ENCODE measurements at regions not wholly inside any gene's neighbourhood (a gene's known extent, or its start where the extent isn't known, plus 50 kb on each side); places are given as distances from the start of the nearest gene placed in this dataset.
"Not testable (repeated sequence)": the region's sequence is repeated elsewhere in the genome, so short reads cannot be mapped to it uniquely, and the experiment has no call there.

- no peaks in the 10 kb centered on the region for H3K36me3 ChIP-seq (ENCODE audit: control insufficient read depth in 3 of 3, insufficient read depth in 2 of 3, low read depth in 1 of 3, low read length in 3 of 3)
- H3K27ac ChIP-seq (ENCODE audit: low read depth in 1 of 3, low read length in 2 of 3) = no peak overlapping the region
- no peak overlapping the region for H3K4me3 ChIP-seq (ENCODE audit: low read depth in 1 of 3, low read length in 3 of 3)
- FAIRE-seq (no peak), DNase-seq (no peak)
- no peaks in the 10 kb centered on the region for H3K27me3 ChIP-seq (ENCODE audit: control insufficient read depth in 3 of 3, insufficient read depth in 3 of 3, low read length in 3 of 3)
- H3K4me1 ChIP-seq (ENCODE audit: control insufficient read depth in 3 of 3, insufficient read depth in 2 of 3, low read depth in 1 of 3, low read length in 2 of 3) = no peaks in the 10 kb centered on the region
- H3K9me3 ChIP-seq (ENCODE audit: control insufficient read depth in 2 of 2, insufficient read depth in 1 of 2, low read depth in 1 of 2, low read length in 1 of 2) = no peaks in the 10 kb centered on the region
Observed at GRCh38 chrX:112961981-112962380, 121.3 kb upstream of the AMOT start.

- Histone ChIP-seq H3K27ac (ENCODE audit: low read depth in 1 of 3, low read length in 2 of 3) (no peak overlapping the region), H3K9me3 (ENCODE audit: control insufficient read depth in 2 of 2, insufficient read depth in 1 of 2, low read depth in 1 of 2, low read length in 1 of 2) (no peaks in the 10 kb centered on the region), H3K4me1 (ENCODE audit: control insufficient read depth in 3 of 3, insufficient read depth in 2 of 3, low read depth in 1 of 3, low read length in 2 of 3) (no peaks in the 10 kb centered on the region), H3K36me3 (ENCODE audit: control insufficient read depth in 3 of 3, insufficient read depth in 2 of 3, low read depth in 1 of 3, low read length in 3 of 3) (no peaks in the 10 kb centered on the region), H3K27me3 (ENCODE audit: control insufficient read depth in 3 of 3, insufficient read depth in 3 of 3, low read length in 3 of 3) (no peaks in the 10 kb centered on the region), H3K4me3 (ENCODE audit: low read depth in 1 of 3, low read length in 3 of 3) (no peak overlapping the region)
- DNase-seq (no peak), FAIRE-seq (no peak)
- WGBS, 3 donors = 42 to 66% (median 62%) methylated on average over 2 of the region's 2 CpGs
Observed at GRCh38 chrX:112947981-112948615, 107.5 kb upstream of the AMOT start.

- Histone ChIP-seq H3K4me1 (ENCODE audit: control insufficient read depth in 3 of 3, insufficient read depth in 2 of 3, low read depth in 1 of 3, low read length in 2 of 3) (no peaks in the 10 kb centered on the region), H3K27me3 (ENCODE audit: control insufficient read depth in 3 of 3, insufficient read depth in 3 of 3, low read length in 3 of 3) (no peaks in the 10 kb centered on the region), H3K4me3 (ENCODE audit: low read depth in 1 of 3, low read length in 3 of 3) (no peak overlapping the region), H3K27ac (ENCODE audit: low read depth in 1 of 3, low read length in 2 of 3) (no peak overlapping the region), H3K9me3 (ENCODE audit: control insufficient read depth in 2 of 2, insufficient read depth in 1 of 2, low read depth in 1 of 2, low read length in 1 of 2) (no peaks in the 10 kb centered on the region), H3K36me3 (ENCODE audit: control insufficient read depth in 3 of 3, insufficient read depth in 2 of 3, low read depth in 1 of 3, low read length in 3 of 3) (no peaks in the 10 kb centered on the region)
- DNase-seq = no peak
- no peak for FAIRE-seq
- WGBS, 3 donors = 58 to 82% (median 81%) methylated on average over 1 of the region's 1 CpG
Observed at GRCh38 chrX:112946227-112946626, 105.6 kb upstream of the AMOT start.

GRCh38 chrX:112945826-112946225 is 105.2 kb upstream of the AMOT start:
- no peaks in the 10 kb centered on the region for H3K4me1 ChIP-seq (ENCODE audit: control insufficient read depth in 3 of 3, insufficient read depth in 2 of 3, low read depth in 1 of 3, low read length in 2 of 3)
- 71 to 87% (median 81%) methylated on average over 6 of the region's 6 CpGs for WGBS, 3 donors
- H3K4me3 ChIP-seq (ENCODE audit: low read depth in 1 of 3, low read length in 3 of 3) = no peak overlapping the region
- FAIRE-seq = no peak
- no peaks in the 10 kb centered on the region for H3K27me3 ChIP-seq (ENCODE audit: control insufficient read depth in 3 of 3, insufficient read depth in 3 of 3, low read length in 3 of 3)
- H3K36me3 ChIP-seq (ENCODE audit: control insufficient read depth in 3 of 3, insufficient read depth in 2 of 3, low read depth in 1 of 3, low read length in 3 of 3) = no peaks in the 10 kb centered on the region
- H3K27ac ChIP-seq (ENCODE audit: low read depth in 1 of 3, low read length in 2 of 3) = no peak overlapping the region
- no peaks in the 10 kb centered on the region for H3K9me3 ChIP-seq (ENCODE audit: control insufficient read depth in 2 of 2, insufficient read depth in 1 of 2, low read depth in 1 of 2, low read length in 1 of 2)
- DNase-seq = no peak

DNA sequence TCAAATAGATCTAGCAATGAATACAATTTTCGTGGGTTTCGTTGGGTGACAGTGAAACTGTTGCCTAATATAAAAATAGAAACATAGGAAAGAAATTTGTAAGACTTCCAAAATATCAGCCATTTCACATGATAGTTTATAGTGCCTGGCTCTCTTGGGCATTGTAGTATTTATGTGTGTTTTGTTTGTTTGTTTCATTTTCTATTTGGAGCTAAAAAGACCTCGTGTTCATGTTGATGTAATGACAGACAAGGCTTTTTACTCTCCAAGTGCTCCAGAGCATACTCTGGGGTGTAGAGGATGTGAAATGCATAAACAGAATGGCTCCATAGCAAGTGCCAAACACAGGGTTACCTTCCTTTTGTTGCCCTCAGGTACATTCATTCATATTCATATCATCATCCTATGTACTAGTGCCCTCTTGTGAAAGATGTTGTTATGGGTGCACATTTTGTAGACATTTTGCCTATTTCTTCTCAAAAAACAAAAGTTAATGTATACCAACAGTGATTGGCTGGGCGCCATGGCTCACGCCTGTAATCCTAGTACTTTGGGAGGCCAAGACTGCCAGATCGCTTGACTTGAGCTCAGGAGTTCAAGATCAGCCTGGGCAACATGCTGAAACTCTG is 100.7 kb upstream of the AMOT start:
- WGBS, 3 donors = 27 to 33% (median 29%) methylated on average over 6 of the region's 6 CpGs
- H3K4me3 ChIP-seq (ENCODE audit: low read depth in 1 of 3, low read length in 3 of 3) = no peak overlapping the region
- no peaks in the 10 kb centered on the region for H3K9me3 ChIP-seq (ENCODE audit: control insufficient read depth in 2 of 2, insufficient read depth in 1 of 2, low read depth in 1 of 2, low read length in 1 of 2)
- FAIRE-seq = no peak
- peak; percentile 5 to 13 for DNase-seq
- H3K36me3 ChIP-seq (ENCODE audit: control insufficient read depth in 3 of 3, insufficient read depth in 2 of 3, low read depth in 1 of 3, low read length in 3 of 3) = no peaks in the 10 kb centered on the region
- no peaks in the 10 kb centered on the region for H3K4me1 ChIP-seq (ENCODE audit: control insufficient read depth in 3 of 3, insufficient read depth in 2 of 3, low read depth in 1 of 3, low read length in 2 of 3)
- no peaks in the 10 kb centered on the region for H3K27me3 ChIP-seq (ENCODE audit: control insufficient read depth in 3 of 3, insufficient read depth in 3 of 3, low read length in 3 of 3)
- no peak overlapping the region for H3K27ac ChIP-seq (ENCODE audit: low read depth in 1 of 3, low read length in 2 of 3)

DNA sequence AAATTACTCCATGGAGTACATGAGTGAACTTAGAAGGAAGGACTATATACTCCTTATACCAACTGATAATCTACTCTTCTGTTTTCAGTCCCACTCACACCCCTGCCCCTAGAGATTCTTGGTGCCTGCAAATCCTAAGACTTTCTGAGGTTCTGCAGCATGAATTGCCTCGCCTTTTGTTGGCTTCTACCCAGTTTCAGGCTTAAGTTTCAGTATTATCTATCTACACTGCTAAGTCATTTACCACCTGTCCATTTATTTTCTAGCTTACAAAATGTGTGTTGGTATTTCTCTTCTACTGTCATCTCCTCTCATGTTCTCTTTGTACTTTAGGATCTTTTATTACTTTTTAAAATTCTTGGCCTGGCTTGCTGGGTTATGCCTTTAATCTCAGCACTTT is 94.4 kb upstream of the AMOT start:
- no peaks in the 10 kb centered on the region for H3K9me3 ChIP-seq (ENCODE audit: control insufficient read depth in 2 of 2, insufficient read depth in 1 of 2, low read depth in 1 of 2, low read length in 1 of 2)
- H3K27ac ChIP-seq (ENCODE audit: low read depth in 1 of 3, low read length in 2 of 3) = no peak overlapping the region
- no peak for FAIRE-seq
- no peaks in the 10 kb centered on the region for H3K27me3 ChIP-seq (ENCODE audit: control insufficient read depth in 3 of 3, insufficient read depth in 3 of 3, low read length in 3 of 3)
- WGBS, 3 donors = 27 to 57% (median 33%) methylated on average over 1 of the region's 1 CpG
- no peaks in the 10 kb centered on the region for H3K36me3 ChIP-seq (ENCODE audit: control insufficient read depth in 3 of 3, insufficient read depth in 2 of 3, low read depth in 1 of 3, low read length in 3 of 3)
- no peaks in the 10 kb centered on the region for H3K4me1 ChIP-seq (ENCODE audit: control insufficient read depth in 3 of 3, insufficient read depth in 2 of 3, low read depth in 1 of 3, low read length in 2 of 3)
- no peak for DNase-seq
- no peak overlapping the region for H3K4me3 ChIP-seq (ENCODE audit: low read depth in 1 of 3, low read length in 3 of 3)

DNA sequence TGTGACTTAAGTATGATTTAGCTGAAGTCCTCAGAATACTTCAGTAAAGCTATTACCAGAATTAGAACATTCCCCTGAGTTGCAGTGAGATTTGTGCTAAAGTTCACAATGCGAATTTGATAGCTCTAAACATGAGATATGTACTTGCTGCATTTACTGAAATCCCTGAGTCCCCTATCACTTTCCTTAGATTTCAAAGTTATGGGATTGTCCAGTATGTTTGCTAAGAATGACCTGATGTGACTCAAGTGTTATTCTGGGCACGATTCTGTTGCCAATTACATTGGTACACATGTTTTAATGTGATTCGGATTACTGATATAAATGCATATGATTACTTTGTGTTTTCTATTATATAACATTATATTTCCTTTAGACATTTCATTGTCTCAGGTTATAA is 91.3 kb upstream of the AMOT start:
- Histone ChIP-seq H3K27ac (ENCODE audit: low read depth in 1 of 3, low read length in 2 of 3) (no peak overlapping the region), H3K9me3 (ENCODE audit: control insufficient read depth in 2 of 2, insufficient read depth in 1 of 2, low read depth in 1 of 2, low read length in 1 of 2) (no peaks in the 10 kb centered on the region), H3K36me3 (ENCODE audit: control insufficient read depth in 3 of 3, insufficient read depth in 2 of 3, low read depth in 1 of 3, low read length in 3 of 3) (no peaks in the 10 kb centered on the region), H3K4me3 (ENCODE audit: low read depth in 1 of 3, low read length in 3 of 3) (no peak overlapping the region), H3K4me1 (ENCODE audit: control insufficient read depth in 3 of 3, insufficient read depth in 2 of 3, low read depth in 1 of 3, low read length in 2 of 3) (no peaks in the 10 kb centered on the region), H3K27me3 (ENCODE audit: control insufficient read depth in 3 of 3, insufficient read depth in 3 of 3, low read length in 3 of 3) (no peaks in the 10 kb centered on the region)
- DNase-seq (no peak), FAIRE-seq (no peak)
- WGBS, 3 donors = 56 to 71% (median 63%) methylated on average over 3 of the region's 3 CpGs

GRCh38 chrX:112931478-112931877 is 90.8 kb upstream of the AMOT start:
- 55 to 70% (median 69%) methylated on average over 3 of the region's 3 CpGs for WGBS, 3 donors
- no peak overlapping the region for H3K4me3 ChIP-seq (ENCODE audit: low read depth in 1 of 3, low read length in 3 of 3)
- FAIRE-seq = no peak

DNA sequence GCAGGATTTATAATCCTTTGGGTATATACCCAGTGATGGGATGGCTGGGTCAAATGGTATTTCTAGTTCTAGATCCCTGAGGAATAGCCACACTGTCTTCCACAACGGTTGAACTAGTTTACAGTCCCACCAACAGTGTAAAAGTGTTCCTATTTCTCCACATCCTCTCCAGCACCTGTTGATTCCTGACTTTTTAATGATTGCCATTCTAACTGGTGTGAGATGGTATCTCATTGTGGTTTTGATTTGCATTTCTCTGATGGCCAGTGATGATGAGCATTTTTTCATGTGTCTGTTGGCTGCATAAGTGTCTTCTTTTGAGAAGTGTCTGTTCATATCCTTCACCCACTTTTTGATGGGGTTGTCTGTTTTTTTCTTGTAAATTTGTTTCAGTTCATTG is 82.8 kb upstream of the AMOT start:
- not testable (repeated sequence) for FAIRE-seq; H3K36me3 ChIP-seq (ENCODE audit: control insufficient read depth in 3 of 3, insufficient read depth in 2 of 3, low read depth in 1 of 3, low read length in 3 of 3); H3K27me3 ChIP-seq (ENCODE audit: control insufficient read depth in 3 of 3, insufficient read depth in 3 of 3, low read length in 3 of 3); H3K9me3 ChIP-seq (ENCODE audit: control insufficient read depth in 2 of 2, insufficient read depth in 1 of 2, low read depth in 1 of 2, low read length in 1 of 2); H3K4me3 ChIP-seq (ENCODE audit: low read depth in 1 of 3, low read length in 3 of 3); DNase-seq; H3K4me1 ChIP-seq (ENCODE audit: control insufficient read depth in 3 of 3, insufficient read depth in 2 of 3, low read depth in 1 of 3, low read length in 2 of 3); H3K27ac ChIP-seq (ENCODE audit: low read depth in 1 of 3, low read length in 2 of 3)
- WGBS, 3 donors = 38 to 83% (median 63%) methylated on average over 1 of the region's 1 CpG

More at GRCh38 chrX:112931478-112931877, 90.8 kb upstream of the AMOT start:
- Histone ChIP-seq H3K27ac (ENCODE audit: low read depth in 1 of 3, low read length in 2 of 3) (no peak overlapping the region), H3K4me1 (ENCODE audit: control insufficient read depth in 3 of 3, insufficient read depth in 2 of 3, low read depth in 1 of 3, low read length in 2 of 3) (no peaks in the 10 kb centered on the region), H3K9me3 (ENCODE audit: control insufficient read depth in 2 of 2, insufficient read depth in 1 of 2, low read depth in 1 of 2, low read length in 1 of 2) (no peaks in the 10 kb centered on the region), H3K27me3 (ENCODE audit: control insufficient read depth in 3 of 3, insufficient read depth in 3 of 3, low read length in 3 of 3) (no peaks in the 10 kb centered on the region), H3K36me3 (ENCODE audit: control insufficient read depth in 3 of 3, insufficient read depth in 2 of 3, low read depth in 1 of 3, low read length in 3 of 3) (no peaks in the 10 kb centered on the region)
- no peak for DNase-seq
